IMR-90 (cell line): ENCODE measurements at regions not wholly inside any gene's neighbourhood (a gene's known extent, or its start where the extent isn't known, plus 50 kb on each side); places are given as distances from the start of the nearest gene placed in this dataset.

Experiments
- BHLHE40 ChIP-seq: fragments of 150-350 bp; IDR thresholded peaks from 2 replicates; pipeline ENCODE4 v1.6.1; 2016; ENCODE audit warnings: mild to moderate bottlenecking, low read depth, low read length
- CEBPB ChIP-seq: IDR thresholded peaks from 2 replicates; pipeline ENCODE4 v1.6.1; 2012; ENCODE audit warnings: low read depth, low read length, improper control_type of control experiment
- CHD1 ChIP-seq: IDR thresholded peaks from 2 replicates; pipeline ENCODE4 v1.6.1; 2012; ENCODE audit warnings: low read depth, low read length, improper control_type of control experiment
- FOS ChIP-seq: fragments of 150-350 bp; IDR thresholded peaks from 2 replicates; pipeline ENCODE4 v1.6.1; 2016; ENCODE audit warnings: low read depth, low read length
- MAFK ChIP-seq: IDR thresholded peaks from 2 replicates; pipeline ENCODE4 v1.6.1; 2012; ENCODE audit warnings: low read depth, low read length, improper control_type of control experiment
- MXI1 ChIP-seq: IDR thresholded peaks from 2 replicates; pipeline ENCODE4 v1.6.1; 2012; ENCODE audit warnings: low read depth, mild to moderate bottlenecking, low read length, moderate library complexity, borderline replicate concordance
- POLR2A ChIP-seq: IDR thresholded peaks from 2 replicates; pipeline ENCODE4 v1.6.1; 2012; ENCODE audit warnings: mild to moderate bottlenecking, low read depth, low read length
- RAD21 ChIP-seq: IDR thresholded peaks from 2 replicates; pipeline ENCODE4 v1.6.1; 2012; ENCODE audit warnings: low read length, improper control_type of control experiment
- RCOR1 ChIP-seq: IDR thresholded peaks from 2 replicates; pipeline ENCODE4 v1.6.1; 2012; ENCODE audit warnings: mild to moderate bottlenecking, low read length, improper control_type of control experiment; ENCODE audit not compliant: insufficient replicate concordance
- RFX5 ChIP-seq: IDR thresholded peaks from 2 replicates; pipeline ENCODE4 v1.8.0; 2012; ENCODE audit warnings: low read depth, mild to moderate bottlenecking, low read length, moderate library complexity
- SMC3 ChIP-seq: fragments of 150-350 bp; IDR thresholded peaks from 2 replicates; pipeline ENCODE4 v1.6.1; 2016; ENCODE audit warnings: low read depth, mild to moderate bottlenecking, antibody characterized with exemption, low read length, moderate library complexity
- USF2 ChIP-seq: fragments of 150-350 bp; IDR thresholded peaks from 2 replicates; pipeline ENCODE4 v1.6.1; 2017; ENCODE audit warnings: mild to moderate bottlenecking, antibody characterized with exemption, low read length, low read depth
- TF ChIP-seq, protein P1 (sequence below): conservative IDR thresholded peaks from 2 replicates; pipeline ENCODE4 v1.5.1; 2012; ENCODE audit warnings: mild to moderate bottlenecking, low read depth, low read length, improper control_type of control experiment

- no peak for TF ChIP-seq RFX5
- TF ChIP-seq MAFK: no peak
- TF ChIP-seq, protein P1, sequence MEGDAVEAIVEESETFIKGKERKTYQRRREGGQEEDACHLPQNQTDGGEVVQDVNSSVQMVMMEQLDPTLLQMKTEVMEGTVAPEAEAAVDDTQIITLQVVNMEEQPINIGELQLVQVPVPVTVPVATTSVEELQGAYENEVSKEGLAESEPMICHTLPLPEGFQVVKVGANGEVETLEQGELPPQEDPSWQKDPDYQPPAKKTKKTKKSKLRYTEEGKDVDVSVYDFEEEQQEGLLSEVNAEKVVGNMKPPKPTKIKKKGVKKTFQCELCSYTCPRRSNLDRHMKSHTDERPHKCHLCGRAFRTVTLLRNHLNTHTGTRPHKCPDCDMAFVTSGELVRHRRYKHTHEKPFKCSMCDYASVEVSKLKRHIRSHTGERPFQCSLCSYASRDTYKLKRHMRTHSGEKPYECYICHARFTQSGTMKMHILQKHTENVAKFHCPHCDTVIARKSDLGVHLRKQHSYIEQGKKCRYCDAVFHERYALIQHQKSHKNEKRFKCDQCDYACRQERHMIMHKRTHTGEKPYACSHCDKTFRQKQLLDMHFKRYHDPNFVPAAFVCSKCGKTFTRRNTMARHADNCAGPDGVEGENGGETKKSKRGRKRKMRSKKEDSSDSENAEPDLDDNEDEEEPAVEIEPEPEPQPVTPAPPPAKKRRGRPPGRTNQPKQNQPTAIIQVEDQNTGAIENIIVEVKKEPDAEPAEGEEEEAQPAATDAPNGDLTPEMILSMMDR: no peak
- TF ChIP-seq MXI1: no peak
- TF ChIP-seq POLR2A: no peak
- TF ChIP-seq USF2: no peak
- no peak for TF ChIP-seq CHD1
- TF ChIP-seq CEBPB: no peak
- no peak for TF ChIP-seq RCOR1
- TF ChIP-seq FOS: no peak
- TF ChIP-seq RAD21: no peak
- TF ChIP-seq BHLHE40: no peak
- no peak for TF ChIP-seq SMC3
These were observed 118.4 kb upstream of the BTN3A2 start for GRCh38 chr6:26246553-26246952.
